Keratinocyte (primary cell): ENCODE measurements at regions not wholly inside any gene's neighbourhood (a gene's known extent, or its start where the extent isn't known, plus 50 kb on each side); places are given as distances from the start of the nearest gene placed in this dataset.

Experiments
- DNase-seq: peaks from one replicate; pipeline ENCODE4 v3.0.0-alpha.2; 2011; ENCODE audit warnings: low read depth, missing footprints, low spot score
- FAIRE-seq: peaks from 2 replicates; lab custom pipeline; 2011; peaks lifted over from hg19 to GRCh38; lab: Jason Lieb, UNC
- H2AFZ ChIP-seq: 2 replicates; pipeline ENCODE4 v1.6.0; 2012; ENCODE audit warnings: low read length, control low read depth, inconsistent platforms; ENCODE audit not compliant: control insufficient read depth
- H3K27ac ChIP-seq: 2 replicates; pipeline ENCODE4 v1.5.1; 2011; ENCODE audit warnings: low read length; ENCODE audit not compliant: control insufficient read depth, insufficient read depth
- H3K27me3 ChIP-seq: 3 replicates; pipeline ENCODE4 v1.6.0; 2011; ENCODE audit warnings: low read length; ENCODE audit not compliant: control insufficient read depth, insufficient read depth; ENCODE audit errors: extremely low read depth
- H3K36me3 ChIP-seq, 2 experiments: 2 replicates in 1 of 2; 3 replicates in 1 of 2; pipeline ENCODE4 v1.5.1; 2011; ENCODE audit warnings: low read length in 2 of 2, mild to moderate bottlenecking in 1 of 2; ENCODE audit not compliant: control insufficient read depth in 2 of 2, insufficient read depth in 2 of 2; ENCODE audit errors: extremely low read depth in 1 of 2
- H3K4me1 ChIP-seq: 3 replicates; pipeline ENCODE4 v1.5.1; 2011; ENCODE audit warnings: low read length; ENCODE audit not compliant: control insufficient read depth, insufficient read depth; ENCODE audit errors: extremely low read depth
- H3K4me2 ChIP-seq: 3 replicates; pipeline ENCODE4 v1.6.0; 2011; ENCODE audit warnings: low read depth, low read length; ENCODE audit not compliant: control insufficient read depth, insufficient read depth; ENCODE audit errors: extremely low read depth
- H3K4me3 ChIP-seq, 3 experiments: fragments of 200-600 bp in 1 of 3; sonication (generic) in 1 of 3; 2 replicates in 2 of 3; 3 replicates in 1 of 3; pipeline ENCODE4 v1.5.1; 2011 to 2016; ENCODE audit warnings: low read length in 3 of 3, mild to moderate bottlenecking in 3 of 3, control low read depth in 2 of 3, inconsistent platforms in 1 of 3, low read depth in 1 of 3, mixed read lengths in 1 of 3, mixed run types in 1 of 3, moderate library complexity in 1 of 3; ENCODE audit not compliant: control insufficient read depth in 2 of 3, insufficient read depth in 2 of 3; ENCODE audit errors: extremely low read depth in 1 of 3
- H3K79me2 ChIP-seq: 2 replicates; pipeline ENCODE4 v1.6.0; 2012; ENCODE audit warnings: low read length; ENCODE audit not compliant: control insufficient read depth, insufficient read depth
- H3K9ac ChIP-seq: 3 replicates; pipeline ENCODE4 v1.6.0; 2011; ENCODE audit warnings: low read length; ENCODE audit not compliant: control insufficient read depth, insufficient read depth; ENCODE audit errors: extremely low read depth
- H3K9me1 ChIP-seq: 3 replicates; pipeline ENCODE4 v1.6.0; 2011; ENCODE audit warnings: low read length; ENCODE audit not compliant: control insufficient read depth, insufficient read depth; ENCODE audit errors: extremely low read depth
- H3K9me3 ChIP-seq: 2 replicates; pipeline ENCODE4 v1.5.1; 2012; ENCODE audit warnings: low read depth, low read length; ENCODE audit not compliant: control insufficient read depth
- H4K20me1 ChIP-seq: 3 replicates; pipeline ENCODE4 v1.6.0; 2011; ENCODE audit warnings: low read length; ENCODE audit not compliant: control insufficient read depth, insufficient read depth; ENCODE audit errors: extremely low read depth
- EZH2 ChIP-seq: IDR thresholded peaks from one replicate; pipeline ENCODE4 v1.6.1; 2012; ENCODE audit warnings: inconsistent platforms, mild to moderate bottlenecking, low read length, moderate library complexity
- dilution Hi-C: fragments of 300-500 bp; cut with MboI; formaldehyde crosslinking; loops from one replicate; pipeline ENCODE4 v1.7.0; 2020; ENCODE audit warnings: low sequenced_read_pairs; ENCODE audit not compliant: extremely low pct_ligation_motif_present
- TF ChIP-seq, protein P1 (sequence below), 3 experiments: IDR thresholded peaks in 1 of 3; conservative IDR thresholded peaks in 1 of 3; optimal IDR thresholded peaks in 1 of 3; 2 replicates in 2 of 3; 3 replicates in 1 of 3; pipeline versions ENCODE3 to v1.5.1; 2011; ENCODE audit warnings: low read length in 3 of 3, mild to moderate bottlenecking in 3 of 3, moderate library complexity in 2 of 3, control low read depth in 1 of 3, inconsistent platforms in 1 of 3; ENCODE audit not compliant: insufficient read depth in 2 of 3; ENCODE audit errors: extremely low read depth in 1 of 3

DNA sequence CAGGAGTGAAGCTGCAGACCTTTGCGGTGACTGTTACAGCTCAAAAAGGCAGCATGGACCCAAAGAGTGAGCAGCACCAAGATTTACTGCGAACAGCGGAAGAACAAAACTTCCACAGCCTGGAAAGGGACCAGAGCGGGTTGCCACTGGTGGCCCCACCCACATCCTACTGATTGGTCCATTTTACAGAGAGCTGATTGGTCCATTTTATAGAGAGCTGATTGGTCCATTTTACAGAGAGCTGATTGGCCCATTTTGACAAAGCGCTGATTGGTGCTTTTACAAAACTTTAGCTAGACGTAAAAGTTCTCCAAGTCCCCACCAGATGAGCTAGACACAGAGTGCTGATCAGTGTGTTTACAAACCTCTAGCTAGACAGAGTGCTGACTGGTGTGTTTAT is 134.2 kb upstream of the FRG1 start:
- no peaks in the 10 kb centered on the region for H4K20me1 ChIP-seq
- H3K27me3 ChIP-seq: no peaks in the 10 kb centered on the region
- TF ChIP-seq EZH2: no peak
- TF ChIP-seq, protein P1, sequence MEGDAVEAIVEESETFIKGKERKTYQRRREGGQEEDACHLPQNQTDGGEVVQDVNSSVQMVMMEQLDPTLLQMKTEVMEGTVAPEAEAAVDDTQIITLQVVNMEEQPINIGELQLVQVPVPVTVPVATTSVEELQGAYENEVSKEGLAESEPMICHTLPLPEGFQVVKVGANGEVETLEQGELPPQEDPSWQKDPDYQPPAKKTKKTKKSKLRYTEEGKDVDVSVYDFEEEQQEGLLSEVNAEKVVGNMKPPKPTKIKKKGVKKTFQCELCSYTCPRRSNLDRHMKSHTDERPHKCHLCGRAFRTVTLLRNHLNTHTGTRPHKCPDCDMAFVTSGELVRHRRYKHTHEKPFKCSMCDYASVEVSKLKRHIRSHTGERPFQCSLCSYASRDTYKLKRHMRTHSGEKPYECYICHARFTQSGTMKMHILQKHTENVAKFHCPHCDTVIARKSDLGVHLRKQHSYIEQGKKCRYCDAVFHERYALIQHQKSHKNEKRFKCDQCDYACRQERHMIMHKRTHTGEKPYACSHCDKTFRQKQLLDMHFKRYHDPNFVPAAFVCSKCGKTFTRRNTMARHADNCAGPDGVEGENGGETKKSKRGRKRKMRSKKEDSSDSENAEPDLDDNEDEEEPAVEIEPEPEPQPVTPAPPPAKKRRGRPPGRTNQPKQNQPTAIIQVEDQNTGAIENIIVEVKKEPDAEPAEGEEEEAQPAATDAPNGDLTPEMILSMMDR (optimal IDR thresholded peaks at IDR 0.05 in 1 of 3, IDR thresholded peaks at IDR 0.05 in 1 of 3, conservative IDR thresholded peaks at IDR 0.05 in 1 of 3; ENCODE audit: extremely low read depth in 1 of 3, insufficient read depth in 2 of 3, low read length in 3 of 3): no peak
- H3K9me1 ChIP-seq: no peaks in the 10 kb centered on the region
- no peak overlapping the region for H3K9ac ChIP-seq
- no peak overlapping the region for H3K27ac ChIP-seq
- FAIRE-seq (no peak), DNase-seq (no peak)
- H3K4me2 ChIP-seq: no peak overlapping the region
- H3K36me3 ChIP-seq: no peaks in the 10 kb centered on the region
- no peak overlapping the region for H2AFZ ChIP-seq
- H3K4me3 ChIP-seq: no peak overlapping the region
- H3K4me1 ChIP-seq: peaks cover 3% of the 10 kb centered on the region
- peaks cover 2% of the 10 kb centered on the region for H3K9me3 ChIP-seq
- dilution Hi-C loops: no loop called here
- no peaks in the 10 kb centered on the region for H3K79me2 ChIP-seq

DNA sequence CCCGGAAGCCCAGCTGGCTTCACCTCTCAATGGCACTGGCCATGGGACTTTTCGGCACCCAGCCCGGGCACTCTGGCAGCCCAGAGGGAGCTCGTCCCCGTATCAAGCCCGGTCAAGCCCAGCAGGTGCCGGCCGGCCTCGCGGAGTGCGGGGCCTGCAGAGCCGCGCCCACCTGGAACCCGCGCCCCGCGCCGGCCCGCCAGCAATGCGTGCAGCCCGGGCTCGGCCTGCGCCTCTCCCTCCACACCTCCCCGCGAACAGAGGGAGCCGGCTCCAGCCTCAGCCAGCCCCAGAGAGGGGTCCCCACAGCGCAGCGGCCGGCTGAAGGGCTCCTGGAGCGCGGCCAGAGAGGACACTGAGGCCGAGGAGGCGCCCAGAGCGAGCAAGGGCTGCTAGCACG is 133.6 kb upstream of the FRG1 start:
- no peak for FAIRE-seq
- no peak overlapping the region for H3K4me3 ChIP-seq
- H3K36me3 ChIP-seq: no peaks in the 10 kb centered on the region
- no peak overlapping the region for H2AFZ ChIP-seq
- dilution Hi-C loops: no loop called here
- H3K9me3 ChIP-seq: peaks cover 6% of the 10 kb centered on the region
- H3K27me3 ChIP-seq: no peaks in the 10 kb centered on the region
- peaks cover 5% of the 10 kb centered on the region for H3K4me1 ChIP-seq
- no peaks in the 10 kb centered on the region for H4K20me1 ChIP-seq
- no peak overlapping the region for H3K4me2 ChIP-seq
- no peak overlapping the region for H3K27ac ChIP-seq
- H3K9me1 ChIP-seq: no peaks in the 10 kb centered on the region
- no peak overlapping the region for H3K9ac ChIP-seq
- no peak for TF ChIP-seq EZH2
- TF ChIP-seq, protein P1 (optimal IDR thresholded peaks at IDR 0.05 in 1 of 3, IDR thresholded peaks at IDR 0.05 in 1 of 3, conservative IDR thresholded peaks at IDR 0.05 in 1 of 3; ENCODE audit: extremely low read depth in 1 of 3, insufficient read depth in 2 of 3, low read length in 3 of 3): no peak
- H3K79me2 ChIP-seq: no peaks in the 10 kb centered on the region
- DNase-seq: no peak
